GM23338 (cell line): ENCODE measurements at regions not wholly inside any gene's neighbourhood (a gene's known extent, or its start where the extent isn't known, plus 50 kb on each side); places are given as distances from the start of the nearest gene placed in this dataset.

Source experiments
- ATAC-seq: fragments of 200-7000 bp; cut with Tn5 transposase; 3 replicates; pipeline ENCODE4 v1.9.1; 2020
- DNase-seq: peaks from one replicate; pipeline ENCODE4 v3.0.0-alpha.2; 2015; ENCODE audit warnings: low spot score
- H2AFZ ChIP-seq: fragments of 200-600 bp; sonication (generic); 2 replicates; pipeline ENCODE4 v1.8.0; 2016; ENCODE audit warnings: antibody characterized with exemption, mild to moderate bottlenecking, moderate library complexity
- H3F3A ChIP-seq: fragments of 200-600 bp; sonication (generic); replicated peaks from 2 replicates; pipeline ENCODE4 v1.8.0; 2017; ENCODE audit warnings: antibody characterized with exemption, mixed run types, low read depth
- H3K27ac ChIP-seq: fragments of 200-600 bp; sonication (generic); 2 replicates; pipeline ENCODE4 v1.6.1; 2016; ENCODE audit warnings: low read depth
- H3K27me3 ChIP-seq: fragments of 200-600 bp; sonication (generic); 2 replicates; pipeline ENCODE4 v1.8.0; 2016; ENCODE audit warnings: mild to moderate bottlenecking, mixed run types, moderate library complexity; ENCODE audit not compliant: insufficient read depth
- H3K36me3 ChIP-seq: fragments of 200-600 bp; sonication (generic); 2 replicates; pipeline ENCODE4 v1.8.0; 2016; ENCODE audit warnings: mild to moderate bottlenecking; ENCODE audit not compliant: insufficient read depth
- H3K4me1 ChIP-seq: fragments of 200-600 bp; sonication (generic); 2 replicates; pipeline ENCODE4 v1.8.0; 2016; ENCODE audit warnings: mild to moderate bottlenecking, moderate library complexity; ENCODE audit not compliant: insufficient read depth
- H3K4me2 ChIP-seq: fragments of 200-600 bp; sonication (generic); 2 replicates; pipeline ENCODE4 v1.7.1; 2017; ENCODE audit warnings: mixed run types
- H3K4me3 ChIP-seq: fragments of 200-600 bp; sonication (generic); 2 replicates; pipeline ENCODE4 v1.6.1; 2016; ENCODE audit warnings: mixed run types
- H3K79me2 ChIP-seq: fragments of 200-600 bp; sonication (generic); replicated peaks from 2 replicates; pipeline ENCODE4 v1.8.0; 2017; ENCODE audit warnings: mild to moderate bottlenecking; ENCODE audit not compliant: insufficient read depth
- H3K9me2 ChIP-seq: fragments of 200-600 bp; sonication (generic); 2 replicates; pipeline ENCODE4 v1.8.0; 2017; ENCODE audit not compliant: insufficient read depth
- H4K20me1 ChIP-seq: fragments of 200-600 bp; sonication (generic); replicated peaks from 2 replicates; pipeline ENCODE4 v1.8.0; 2017; ENCODE audit warnings: mild to moderate bottlenecking; ENCODE audit not compliant: insufficient read depth
- H3K27ac Mint-ChIP-seq: 2 replicates; pipeline ENCODE4 v1.8.0; 2020; ENCODE audit warnings: inconsistent platforms, mild to moderate bottlenecking, moderate library complexity, mixed read lengths
- H3K27me3 Mint-ChIP-seq: 3 replicates; pipeline ENCODE4 v1.8.0; 2022; ENCODE audit warnings: low read depth, mild to moderate bottlenecking, moderate library complexity, mixed read lengths, inconsistent platforms; ENCODE audit not compliant: insufficient read depth, poor library complexity
- H3K36me3 Mint-ChIP-seq: 3 replicates; pipeline ENCODE4 v1.8.0; 2021; ENCODE audit warnings: low read depth, mild to moderate bottlenecking, inconsistent platforms, moderate library complexity, mixed read lengths
- H3K4me1 Mint-ChIP-seq: 3 replicates; pipeline ENCODE4 v1.8.0; 2020; ENCODE audit warnings: mild to moderate bottlenecking, inconsistent platforms, mixed read lengths
- H3K4me3 Mint-ChIP-seq: 3 replicates; pipeline ENCODE4 v1.8.0; 2021; ENCODE audit warnings: moderate library complexity, mild to moderate bottlenecking, inconsistent platforms, mixed read lengths
- H3K9me3 Mint-ChIP-seq: 3 replicates; pipeline ENCODE4 v1.8.0; 2020; ENCODE audit warnings: moderate library complexity, mild to moderate bottlenecking, inconsistent platforms, mixed read lengths
- CREB1 ChIP-seq: fragments of 250-450 bp; sonication (Bioruptor Pico); IDR thresholded peaks from 2 replicates; pipeline ENCODE4 v1.5.0; 2020; ENCODE audit warnings: low read depth, mild to moderate bottlenecking, moderate library complexity
- CTCF ChIP-seq, 2 experiments: fragments of 200-600 bp in 1 of 2; sonication (generic) in 1 of 2; conservative IDR thresholded peaks; 2 replicates each; pipeline versions ENCODE4 v1.5.1 to v1.6.1; 2016 to 2017; ENCODE audit warnings: antibody characterized with exemption in 2 of 2, low read depth in 2 of 2, mild to moderate bottlenecking in 2 of 2, moderate library complexity in 1 of 2
- EZH2 ChIP-seq: fragments of 200-600 bp; sonication (generic); IDR thresholded peaks from one replicate; pipeline ENCODE4 v1.8.0; 2017; ENCODE audit warnings: antibody characterized with exemption, mild to moderate bottlenecking, low read depth; ENCODE audit not compliant: unreplicated experiment
- EZH2phosphoT487 ChIP-seq: fragments of 200-600 bp; sonication (generic); IDR thresholded peaks from one replicate; pipeline ENCODE4 v1.8.1; 2018; ENCODE audit warnings: antibody characterized with exemption; ENCODE audit not compliant: unreplicated experiment
- JUNB ChIP-seq: IDR thresholded peaks from one replicate; pipeline ENCODE4 v1.6.1; 2016; ENCODE audit warnings: antibody characterized with exemption; ENCODE audit not compliant: unreplicated experiment
- POLR2AphosphoS5 ChIP-seq: IDR thresholded peaks from 2 replicates; pipeline ENCODE4 v1.6.1; 2016; ENCODE audit warnings: antibody characterized with exemption, low read depth
- REST ChIP-seq: IDR thresholded peaks from one replicate; pipeline ENCODE4 v1.6.1; 2018; ENCODE audit warnings: antibody characterized with exemption; ENCODE audit not compliant: unreplicated experiment
- ZNF114 ChIP-seq: fragments of 250-450 bp; sonication (Bioruptor Pico); IDR thresholded peaks from 2 replicates; pipeline ENCODE4 v1.5.0; 2020; ENCODE audit warnings: mild to moderate bottlenecking, moderate library complexity
- ZNF462 ChIP-seq: fragments of 250-450 bp; sonication (Bioruptor Pico); IDR thresholded peaks from 2 replicates; pipeline ENCODE4 v1.5.0; 2020; ENCODE audit warnings: mild to moderate bottlenecking, moderate library complexity

- ATAC-seq = no peak
- Histone ChIP-seq H3K4me3 (no peak overlapping the region), H3K4me2 (no peak overlapping the region), H3K36me3 (no peaks in the 10 kb centered on the region), H3K9me2 (no peaks in the 10 kb centered on the region; the same call in 1 of the 2 replicates), H3F3A (no peaks in the 10 kb centered on the region), H3K27ac (no peak overlapping the region), H4K20me1 (no peaks in the 10 kb centered on the region), H3K27me3 (no peaks in the 10 kb centered on the region), H3K4me1 (no peaks in the 10 kb centered on the region), H2AFZ (no peak overlapping the region), H3K79me2 (no peaks in the 10 kb centered on the region)
- no peaks in the 10 kb centered on the region for H3K4me1 Mint-ChIP-seq
- DNase-seq = no peak
- H3K9me3 Mint-ChIP-seq = no peaks in the 10 kb centered on the region
- H3K36me3 Mint-ChIP-seq = no peaks in the 10 kb centered on the region
- no peak for TF ChIP-seq ZNF462 (CRISPR knock-in tag)
- no peak for TF ChIP-seq POLR2AphosphoS5
- TF ChIP-seq EZH2phosphoT487 = no peak
- TF ChIP-seq ZNF114 (CRISPR knock-in tag) = no peak
- TF ChIP-seq EZH2 = no peak
- H3K27me3 Mint-ChIP-seq = no peaks in the 10 kb centered on the region
- H3K4me3 Mint-ChIP-seq = no peak overlapping the region
- no peak overlapping the region for H3K27ac Mint-ChIP-seq
Measured at GRCh38 chr18:53780666-53781065, 443.8 kb downstream of the MBD2 start.

- Mint-ChIP-seq H3K36me3 (no peaks in the 10 kb centered on the region), H3K4me3 (no peak overlapping the region), H3K27me3 (peaks cover 1% of the 10 kb centered on the region), H3K27ac (no peak overlapping the region), H3K4me1 (no peaks in the 10 kb centered on the region), H3K9me3 (peaks cover 11% of the 10 kb centered on the region; the same call in 2 of the 3 replicates)
- Histone ChIP-seq H3K27ac (no peak overlapping the region), H3K79me2 (no peaks in the 10 kb centered on the region), H3K9me2 (0 out of 2 replicates have a peak, but pooled peaks cover 2% of the 10 kb centered on the region), H3F3A (no peaks in the 10 kb centered on the region), H3K4me2 (no peak overlapping the region), H3K4me1 (no peaks in the 10 kb centered on the region), H4K20me1 (no peaks in the 10 kb centered on the region), H3K36me3 (no peaks in the 10 kb centered on the region), H2AFZ (no peak overlapping the region), H3K27me3 (no peaks in the 10 kb centered on the region), H3K4me3 (no peak overlapping the region)
- ATAC-seq = no peak
- DNase-seq = no peak
- TF ChIP-seq CREB1 (no peak), JUNB (no peak), REST (no peak), CTCF (conservative IDR thresholded peaks at IDR 0.05; ENCODE audit: low read depth in 2 of 2) (no peak), ZNF114 (CRISPR knock-in tag) (no peak)
Measured at GRCh38 chr18:53772293-53772692, 452.2 kb downstream of the MBD2 start.
